A204.1 (cell line): ENCODE measurements at regions not wholly inside any gene's neighbourhood (a gene's known extent, or its start where the extent isn't known, plus 50 kb on each side); places are given as distances from the start of the nearest gene placed in this dataset.
"Not testable (repeated sequence)": the region's sequence is repeated elsewhere in the genome, so short reads cannot be mapped to it uniquely, and the experiment has no call there.

Experiments used
- FAIRE-seq: peaks from 2 replicates; lab custom pipeline; 2012; peaks lifted over from hg19 to GRCh38; lab: Jason Lieb, UNC

GRCh38 chr10:8283166-8283905 is 228.8 kb downstream of the GATA3 start:
- FAIRE-seq, result no peak

- no peak for FAIRE-seq
Observed at GRCh38 chr10:8283986-8284385, 229.5 kb downstream of the GATA3 start.

GRCh38 chr10:8285970-8286369 is 231.5 kb downstream of the GATA3 start:
- not testable (repeated sequence) for FAIRE-seq

GRCh38 chr10:8288600-8288999 is 234.1 kb downstream of the GATA3 start:
- no peak for FAIRE-seq

GRCh38 chr10:8289186-8289924 is 234.9 kb downstream of the GATA3 start:
- FAIRE-seq, result no peak

- FAIRE-seq, result no peak
Observed at GRCh38 chr10:8294779-8295178, 240.3 kb downstream of the GATA3 start.

- FAIRE-seq, result no peak
Observed at GRCh38 chr10:8295311-8295710, 240.8 kb downstream of the GATA3 start.

- FAIRE-seq, result no peak
Observed at GRCh38 chr10:8296090-8296733, 241.7 kb downstream of the GATA3 start.

- no peak for FAIRE-seq
Observed at GRCh38 chr10:8296734-8297101, 242.2 kb downstream of the GATA3 start.

GRCh38 chr10:8297107-8297506 is 242.6 kb downstream of the GATA3 start:
- no peak for FAIRE-seq

- FAIRE-seq, result no peak
Observed at GRCh38 chr10:8297959-8298358, 243.5 kb downstream of the GATA3 start.

GRCh38 chr10:8298896-8299570 is 244.5 kb downstream of the GATA3 start:
- no peak for FAIRE-seq

- FAIRE-seq, result no peak
Observed at GRCh38 chr10:8300925-8301324, 246.4 kb downstream of the GATA3 start.

GRCh38 chr10:8301333-8301732 is 246.8 kb downstream of the GATA3 start:
- no peak for FAIRE-seq

GRCh38 chr10:8301831-8302230 is 247.3 kb downstream of the GATA3 start:
- no peak for FAIRE-seq

- no peak for FAIRE-seq
Observed at GRCh38 chr10:8302565-8302964, 248.1 kb downstream of the GATA3 start.

GRCh38 chr10:8304861-8305260 is 250.4 kb downstream of the GATA3 start:
- FAIRE-seq, result no peak

- FAIRE-seq, result no peak
Observed at GRCh38 chr10:8305876-8306652, 251.6 kb downstream of the GATA3 start.

GRCh38 chr10:8306685-8307364 is 252.3 kb downstream of the GATA3 start:
- no peak for FAIRE-seq

- FAIRE-seq, result no peak
Observed at GRCh38 chr10:8310930-8311329, 256.4 kb downstream of the GATA3 start.

- FAIRE-seq, result no peak
Observed at GRCh38 chr10:8311526-8312070, 257.1 kb downstream of the GATA3 start.
